Natural killer cell (primary cell): ENCODE measurements at regions not wholly inside any gene's neighbourhood (a gene's known extent, or its start where the extent isn't known, plus 50 kb on each side); places are given as distances from the start of the nearest gene placed in this dataset.

Source experiments
- ATAC-seq, 3 donors: fragments of 150-1000 bp in 2 of 3; fragments of 200-7000 bp in 1 of 3; cut with Tn5 transposase; 1 replicate in 1 of 3; 2 replicates in 2 of 3; pipeline ENCODE4 v1.10.0; 2021; ENCODE audit warnings: mild to moderate bottlenecking in 2 of 3, moderate library complexity in 2 of 3
- DNase-seq, 2 donors: peaks; one replicate each; pipeline versions ENCODE4 v3.0.0 to v3.0.0-alpha.2; 2013 to 2021; ENCODE audit warnings: mixed read lengths in 1 of 2
- H3K27ac ChIP-seq: one replicate; pipeline ENCODE4 v1.5.1; 2013; ENCODE audit warnings: mild to moderate bottlenecking, low read length
- H3K27me3 ChIP-seq: one replicate; pipeline ENCODE4 v1.6.1; 2013; ENCODE audit warnings: low read length; ENCODE audit not compliant: control insufficient read depth, insufficient read depth
- H3K36me3 ChIP-seq: one replicate; pipeline ENCODE4 v1.6.1; 2013; ENCODE audit warnings: low read length; ENCODE audit not compliant: control insufficient read depth, insufficient read depth
- H3K4me1 ChIP-seq: one replicate; pipeline ENCODE4 v1.6.1; 2013; ENCODE audit warnings: low read length; ENCODE audit not compliant: control insufficient read depth, insufficient read depth
- H3K4me3 ChIP-seq: one replicate; pipeline ENCODE4 v1.5.1; 2013; ENCODE audit warnings: low read length
- H3K9me3 ChIP-seq: one replicate; pipeline ENCODE4 v1.6.1; 2013; ENCODE audit warnings: low read length; ENCODE audit not compliant: control insufficient read depth, insufficient read depth
- H3K27ac Mint-ChIP-seq, 2 donors: one replicate each; pipeline ENCODE4 v1.8.0; 2022; ENCODE audit warnings: mild to moderate bottlenecking in 2 of 2, mixed read lengths in 2 of 2, moderate library complexity in 1 of 2
- H3K27me3 Mint-ChIP-seq, 2 donors: one replicate each; pipeline ENCODE4 v1.8.0; 2022; ENCODE audit warnings: low read depth in 2 of 2, mixed read lengths in 2 of 2
- H3K36me3 Mint-ChIP-seq: one replicate; pipeline ENCODE4 v1.8.0; 2022; ENCODE audit warnings: mixed read lengths
- H3K4me1 Mint-ChIP-seq, 2 donors: one replicate each; pipeline ENCODE4 v1.8.0; 2022; ENCODE audit warnings: mixed read lengths in 2 of 2
- H3K4me3 Mint-ChIP-seq: one replicate; pipeline ENCODE4 v1.8.0; 2022; ENCODE audit warnings: mild to moderate bottlenecking, moderate library complexity, mixed read lengths
- H3K9me3 Mint-ChIP-seq, 2 donors: one replicate each; pipeline ENCODE4 v1.8.0; 2022; ENCODE audit warnings: mixed read lengths in 2 of 2
- CTCF ChIP-seq: fragments of 200-600 bp; IDR thresholded peaks from one replicate; pipeline ENCODE4 v1.8.0; 2022; ENCODE audit warnings: antibody characterized with exemption
- WGBS: methylation state at CpG from one replicate; pipeline ENCODE4 v1.1.7; 2013; ENCODE audit warnings: missing lambda C conversion rate; ENCODE audit not compliant: insufficient coverage; 5-methylcytosine and 5-hydroxymethylcytosine counted together
- intact Hi-C: fragments of 100-400 bp; cut with micrococcal nuclease; formaldehyde crosslinking; loops from one replicate; pipeline ENCODE4 v1.14.2; 2022

- Histone ChIP-seq H3K4me3 (no peak overlapping the region), H3K36me3 (no peaks in the 10 kb centered on the region), H3K27me3 (no peaks in the 10 kb centered on the region), H3K4me1 (no peaks in the 10 kb centered on the region), H3K27ac (no peak overlapping the region), H3K9me3 (no peaks in the 10 kb centered on the region)
- peaks cover 21 to 28% of the 10 kb centered on the region in 2 donors for H3K4me1 Mint-ChIP-seq
- no peaks in the 10 kb centered on the region for H3K36me3 Mint-ChIP-seq
- TF ChIP-seq CTCF = no peak
- ATAC-seq = no peak
- no peak for DNase-seq
- no peaks in the 10 kb centered on the region for H3K9me3 Mint-ChIP-seq
- 68% methylated on average over 1 of the region's 2 CpGs for WGBS
- no peaks in the 10 kb centered on the region for H3K27me3 Mint-ChIP-seq
- intact Hi-C loops = no loop called here
- no peak overlapping the region for H3K27ac Mint-ChIP-seq
- H3K4me3 Mint-ChIP-seq = no peak overlapping the region
Measured at GRCh38 chr7:18302097-18302496, 193.5 kb upstream of the HDAC9 start.

DNA sequence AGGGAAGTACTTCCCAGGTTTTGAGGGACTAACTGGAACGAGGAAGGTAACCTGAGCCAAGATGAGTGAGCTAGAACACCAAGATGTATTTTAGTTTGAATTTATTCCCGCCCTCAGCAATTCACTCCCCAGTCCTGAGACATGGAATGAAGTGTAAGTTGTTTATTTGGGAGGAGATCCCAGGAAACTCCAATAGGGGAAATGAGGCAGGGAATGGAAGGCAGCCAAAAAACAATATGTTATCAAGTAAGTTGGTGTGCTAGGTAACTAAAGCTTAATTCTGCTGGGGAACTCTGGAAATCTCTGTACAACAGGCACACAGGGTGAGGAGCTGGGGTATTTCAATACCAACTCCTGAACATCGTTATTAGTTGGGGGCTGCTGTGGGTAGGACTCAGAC lies 189.7 kb upstream of the HDAC9 start:
- H3K27ac ChIP-seq = no peak overlapping the region
- ATAC-seq (no peak), DNase-seq (no peak)
- intact Hi-C loops = no loop called here
- no peaks in the 10 kb centered on the region for H3K36me3 ChIP-seq
- Mint-ChIP-seq H3K9me3 (no peaks in the 10 kb centered on the region), H3K36me3 (no peaks in the 10 kb centered on the region), H3K27me3 (no peaks in the 10 kb centered on the region), H3K4me1 (peaks cover 28 to 33% of the 10 kb centered on the region in 2 donors), H3K27ac (peak overlapping the region in 1 of 2 donors; percentile 18), H3K4me3 (no peak overlapping the region)
- no peaks in the 10 kb centered on the region for H3K9me3 ChIP-seq
- TF ChIP-seq CTCF = no peak
- 92% methylated on average over 3 of the region's 3 CpGs for WGBS
- H3K4me1 ChIP-seq = no peaks in the 10 kb centered on the region
- H3K4me3 ChIP-seq = no peak overlapping the region
- no peaks in the 10 kb centered on the region for H3K27me3 ChIP-seq

DNA sequence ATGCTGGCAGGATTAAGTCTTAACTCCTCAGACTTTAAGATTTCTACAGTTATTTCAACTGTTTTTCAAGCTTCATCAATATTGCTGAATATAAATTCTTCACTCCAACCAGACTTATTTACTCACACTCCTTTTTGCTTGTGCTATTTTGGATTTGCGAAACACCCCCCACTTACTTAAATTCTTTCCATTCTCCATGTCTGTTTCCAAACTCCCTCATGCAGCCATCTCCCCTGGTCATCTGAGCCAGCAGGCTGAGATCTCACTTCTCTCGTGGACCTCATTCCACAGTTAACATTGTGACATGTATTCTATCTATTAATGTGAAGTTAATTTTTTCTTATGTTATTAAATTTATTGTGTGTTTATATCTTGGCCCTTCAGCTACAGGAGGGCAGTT lies 188.9 kb upstream of the HDAC9 start:
- no peaks in the 10 kb centered on the region for H3K27me3 Mint-ChIP-seq
- Histone ChIP-seq H3K27ac (no peak overlapping the region), H3K36me3 (no peaks in the 10 kb centered on the region), H3K9me3 (no peaks in the 10 kb centered on the region), H3K4me1 (no peaks in the 10 kb centered on the region), H3K27me3 (no peaks in the 10 kb centered on the region), H3K4me3 (no peak overlapping the region)
- DNase-seq = no peak
- no peak for ATAC-seq
- no peaks in the 10 kb centered on the region for H3K36me3 Mint-ChIP-seq
- WGBS = 100% methylated on average over 1 of the region's 2 CpGs
- intact Hi-C loops = no loop called here
- no peak overlapping the region for H3K4me3 Mint-ChIP-seq
- H3K27ac Mint-ChIP-seq = peak overlapping the region in 1 of 2 donors; percentile 14
- TF ChIP-seq CTCF = no peak
- peaks cover 31 to 35% of the 10 kb centered on the region in 2 donors for H3K4me1 Mint-ChIP-seq
- H3K9me3 Mint-ChIP-seq = no peaks in the 10 kb centered on the region

DNA sequence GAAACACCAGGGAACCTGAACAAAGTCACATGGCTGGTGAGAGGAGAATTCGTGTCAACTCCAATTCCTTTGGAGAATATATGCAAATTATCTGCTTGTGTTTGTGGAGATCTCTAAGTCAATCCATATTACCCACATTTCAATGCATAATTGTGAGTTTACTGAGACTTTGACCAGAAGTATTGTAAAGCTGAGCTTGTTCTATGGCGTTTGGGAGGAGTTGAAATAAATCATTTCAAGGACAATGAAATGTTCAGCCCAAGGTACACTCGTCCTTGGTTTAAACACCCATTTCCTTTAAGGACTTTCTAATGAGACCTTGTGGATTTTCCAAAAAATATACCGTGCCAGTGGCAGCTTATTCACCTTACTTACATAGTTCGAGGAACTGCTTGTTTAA lies 186.6 kb upstream of the HDAC9 start:
- TF ChIP-seq CTCF = no peak
- H3K27ac Mint-ChIP-seq = peak overlapping the region in 1 of 2 donors; percentile 26
- 69% methylated on average over 3 of the region's 5 CpGs for WGBS
- no peaks in the 10 kb centered on the region for H3K36me3 Mint-ChIP-seq
- intact Hi-C loops = no loop called here
- DNase-seq = no peak
- H3K9me3 Mint-ChIP-seq = no peaks in the 10 kb centered on the region
- H3K4me3 ChIP-seq = no peak overlapping the region
- H3K27me3 Mint-ChIP-seq = no peaks in the 10 kb centered on the region
- H3K4me1 Mint-ChIP-seq = peaks cover 28 to 44% of the 10 kb centered on the region in 2 donors
- H3K36me3 ChIP-seq = no peaks in the 10 kb centered on the region
- no peaks in the 10 kb centered on the region for H3K9me3 ChIP-seq
- no peaks in the 10 kb centered on the region for H3K4me1 ChIP-seq
- no peak overlapping the region for H3K27ac ChIP-seq
- no peak for ATAC-seq
- H3K4me3 Mint-ChIP-seq = no peak overlapping the region
- H3K27me3 ChIP-seq = no peaks in the 10 kb centered on the region
